ENCODE measurements at regions not wholly inside any gene's neighbourhood (a gene's known extent, or its start where the extent isn't known, plus 50 kb on each side); places are given as distances from the start of the nearest gene placed in this dataset.

GRCh38 chrX:39716401-39716800 is 381.4 kb downstream of the BCOR start:
- Histone ChIP-seq H3K9ac (no peak overlapping the region), H3K4me2 (ENCODE audit: unreplicated experiment) (no peak overlapping the region), H4K20me1 (ENCODE audit: insufficient read depth) (no peaks in the 10 kb centered on the region), H3K79me2 (ENCODE audit: insufficient read depth) (no peaks in the 10 kb centered on the region), H3F3A (ENCODE audit: insufficient read depth) (peaks cover 4% of the 10 kb centered on the region; the same call in 1 of the 2 replicates), H3K4me3 (no peak overlapping the region), H3K27me3 (replicated peaks; ENCODE audit: insufficient read depth) (no peaks in the 10 kb centered on the region), H2AFZ (no peak overlapping the region), H3K27ac (no peak overlapping the region), H3K4me1 (ENCODE audit: insufficient read depth) (peaks cover 8% of the 10 kb centered on the region; the same call in 1 of the 2 replicates), H3K9me3 (ENCODE audit: low read depth) (no peaks in the 10 kb centered on the region), H3K36me3 (ENCODE audit: low read depth) (no peaks in the 10 kb centered on the region), H3K9me2 (ENCODE audit: insufficient read depth) (no peaks in the 10 kb centered on the region)
- 59 to 69% methylated on average over 3 to 8 of the region's 8 CpGs for WGBS, 2 experiments (ENCODE audit: low coverage in 1 of 2, low lambda C conversion rate in 2 of 2, missing lambda C conversion rate in 2 of 2)
- in situ Hi-C loops (cut with MboI) = no loop called here
- no peak for DNase-seq
- TF ChIP-seq EZH2phosphoT487 (IDR thresholded peaks at IDR 0.05; ENCODE audit: insufficient read depth, low read depth) (no peak), EZH2 (IDR thresholded peaks at IDR 0.05; ENCODE audit: insufficient read depth, poor library complexity, severe bottlenecking) (no peak)

- H3K9me2 ChIP-seq (ENCODE audit: insufficient read depth) = no peaks in the 10 kb centered on the region
- H3K9ac ChIP-seq = no peak overlapping the region
- H3F3A ChIP-seq (ENCODE audit: insufficient read depth) = peaks cover 10% of the 10 kb centered on the region
- H4K20me1 ChIP-seq (ENCODE audit: insufficient read depth) = no peaks in the 10 kb centered on the region
- 75 to 85% methylated on average over 6 of the region's 6 CpGs for WGBS, 2 experiments (ENCODE audit: low coverage in 1 of 2, low lambda C conversion rate in 2 of 2, missing lambda C conversion rate in 2 of 2)
- H3K27me3 ChIP-seq (replicated peaks; ENCODE audit: insufficient read depth) = no peaks in the 10 kb centered on the region
- H3K27ac ChIP-seq = no peak overlapping the region
- no peak overlapping the region for H3K4me2 ChIP-seq (ENCODE audit: unreplicated experiment)
- TF ChIP-seq EZH2phosphoT487 (IDR thresholded peaks at IDR 0.05; ENCODE audit: insufficient read depth, low read depth) (no peak), EZH2 (IDR thresholded peaks at IDR 0.05; ENCODE audit: insufficient read depth, poor library complexity, severe bottlenecking) (no peak)
- no peaks in the 10 kb centered on the region for H3K36me3 ChIP-seq (ENCODE audit: low read depth)
- H2AFZ ChIP-seq = no peak overlapping the region
- DNase-seq = no peak
- no peak overlapping the region for H3K4me3 ChIP-seq
- H3K79me2 ChIP-seq (ENCODE audit: insufficient read depth) = no peaks in the 10 kb centered on the region
- in situ Hi-C loops (cut with MboI) = no loop called here
- H3K4me1 ChIP-seq (ENCODE audit: insufficient read depth) = peaks cover 14% of the 10 kb centered on the region
- H3K9me3 ChIP-seq (ENCODE audit: low read depth) = no peaks in the 10 kb centered on the region
These were observed 380.8 kb downstream of the BCOR start for GRCh38 chrX:39716802-39717540.

- no peak overlapping the region for H3K4me3 ChIP-seq
- in situ Hi-C loops (cut with MboI) = no loop called here
- no peaks in the 10 kb centered on the region for H3K79me2 ChIP-seq (ENCODE audit: insufficient read depth)
- no peaks in the 10 kb centered on the region for H4K20me1 ChIP-seq (ENCODE audit: insufficient read depth)
- peaks cover 19% of the 10 kb centered on the region for H3F3A ChIP-seq (ENCODE audit: insufficient read depth)
- H2AFZ ChIP-seq = no peak overlapping the region
- no peaks in the 10 kb centered on the region for H3K9me2 ChIP-seq (ENCODE audit: insufficient read depth)
- H3K4me1 ChIP-seq (ENCODE audit: insufficient read depth) = peaks cover 23% of the 10 kb centered on the region
- H3K36me3 ChIP-seq (ENCODE audit: low read depth) = no peaks in the 10 kb centered on the region
- no peak overlapping the region for H3K27ac ChIP-seq
- H3K9ac ChIP-seq = no peak overlapping the region
- no peak overlapping the region for H3K4me2 ChIP-seq (ENCODE audit: unreplicated experiment)
- H3K9me3 ChIP-seq (ENCODE audit: low read depth) = no peaks in the 10 kb centered on the region
- 4 to 13% methylated on average over 2 of the region's 2 CpGs for WGBS, 2 experiments (ENCODE audit: low coverage in 1 of 2, low lambda C conversion rate in 2 of 2, missing lambda C conversion rate in 2 of 2)
- peak; percentile 36 for DNase-seq
- H3K27me3 ChIP-seq (replicated peaks; ENCODE audit: insufficient read depth) = no peaks in the 10 kb centered on the region
- TF ChIP-seq EZH2 (IDR thresholded peaks at IDR 0.05; ENCODE audit: insufficient read depth, poor library complexity, severe bottlenecking) = no peak
- TF ChIP-seq EZH2phosphoT487 (IDR thresholded peaks at IDR 0.05; ENCODE audit: insufficient read depth, low read depth) = no peak
These were observed 378.8 kb downstream of the BCOR start for GRCh38 chrX:39718981-39719380.

GRCh38 chrX:39720945-39721344 is 376.8 kb downstream of the BCOR start:
- peak overlapping the region; percentile 67; the same call in 1 of the 2 replicates for H3K27ac ChIP-seq
- H3K4me2 ChIP-seq (ENCODE audit: unreplicated experiment) = no peak overlapping the region

More at GRCh38 chrX:39720945-39721344, 376.8 kb downstream of the BCOR start:
- Histone ChIP-seq H3K4me1 (ENCODE audit: insufficient read depth) (peaks cover 26% of the 10 kb centered on the region), H3F3A (ENCODE audit: insufficient read depth) (peaks cover 19% of the 10 kb centered on the region), H4K20me1 (ENCODE audit: insufficient read depth) (no peaks in the 10 kb centered on the region), H3K36me3 (ENCODE audit: low read depth) (no peaks in the 10 kb centered on the region), H2AFZ (no peak overlapping the region), H3K9ac (no peak overlapping the region), H3K9me3 (ENCODE audit: low read depth) (no peaks in the 10 kb centered on the region), H3K27me3 (replicated peaks; ENCODE audit: insufficient read depth) (no peaks in the 10 kb centered on the region), H3K9me2 (ENCODE audit: insufficient read depth) (no peaks in the 10 kb centered on the region), H3K4me3 (no peak overlapping the region), H3K79me2 (ENCODE audit: insufficient read depth) (no peaks in the 10 kb centered on the region)
- DNase-seq = peak; percentile 55
- WGBS, 2 experiments (ENCODE audit: low coverage in 1 of 2, low lambda C conversion rate in 2 of 2, missing lambda C conversion rate in 2 of 2) = 27 to 55% methylated on average over 2 of the region's 2 CpGs
- TF ChIP-seq EZH2phosphoT487 (IDR thresholded peaks at IDR 0.05; ENCODE audit: insufficient read depth, low read depth) (no peak), EZH2 (IDR thresholded peaks at IDR 0.05; ENCODE audit: insufficient read depth, poor library complexity, severe bottlenecking) (no peak)
- in situ Hi-C loops (cut with MboI) = no loop called here
